SK-N-SH treated with all-trans-retinoic acid at 6 μM for 48 hours (cell line): ENCODE measurements at regions not wholly inside any gene's neighbourhood (a gene's known extent, or its start where the extent isn't known, plus 50 kb on each side); places are given as distances from the start of the nearest gene placed in this dataset.

Source experiments
- SNAI2 ChIP-seq: fragments of 250-450 bp; sonication (Bioruptor Pico); IDR thresholded peaks from 2 replicates; pipeline ENCODE4 v1.5.0; 2020; ENCODE audit warnings: mild to moderate bottlenecking, moderate library complexity
- TCF4 ChIP-seq: fragments of 250-450 bp; sonication (Bioruptor Pico); IDR thresholded peaks from 2 replicates; pipeline ENCODE4 v1.8.0; 2021; ENCODE audit warnings: mild to moderate bottlenecking, moderate library complexity, borderline replicate concordance

- TF ChIP-seq SNAI2 (CRISPR knock-in tag) (no peak), TCF4 (CRISPR knock-in tag) (no peak)
Observed at GRCh38 chr10:108561649-108562048, 1361.7 kb downstream of the XPNPEP1 start.
